ENCODE measurements at regions not wholly inside any gene's neighbourhood (a gene's known extent, or its start where the extent isn't known, plus 50 kb on each side); places are given as distances from the start of the nearest gene placed in this dataset.
A peak's percentile ranks its signal among the peaks of the same experiment; 100 is the strongest.
"Not testable (repeated sequence)": the region's sequence is repeated elsewhere in the genome, so short reads cannot be mapped to it uniquely, and the experiment has no call there.

GRCh38 chr6:14521141-14521540, 403.6 kb downstream of the CD83 start:
- H4K91ac ChIP-seq (ENCODE audit: low read length): peak overlapping the region; percentile 11
- no peak overlapping the region for H2BK12ac ChIP-seq (ENCODE audit: low read length in 2 of 2)
- no peak overlapping the region for H3K9ac ChIP-seq (ENCODE audit: low read length)
- no peak overlapping the region for H3K23ac ChIP-seq (ENCODE audit: low read length in 2 of 2)
- H2BK5ac ChIP-seq (ENCODE audit: low read depth, low read length, poor library complexity, severe bottlenecking): no peak overlapping the region
- no peaks in the 10 kb centered on the region for H3K79me1 ChIP-seq (replicated peaks; ENCODE audit: low read length, poor library complexity, severe bottlenecking)
- no peak overlapping the region for H2BK15ac ChIP-seq (ENCODE audit: low read depth, poor library complexity, severe bottlenecking)
- H3K18ac ChIP-seq (ENCODE audit: low read depth in 1 of 2, low read length in 2 of 2): no peak overlapping the region
- no peak overlapping the region for H4K8ac ChIP-seq (ENCODE audit: low read length)
- H3K4ac ChIP-seq (ENCODE audit: low read depth in 1 of 2, low read length in 2 of 2): no peak overlapping the region
- 91% methylated on average over 5 of the region's 5 CpGs for WGBS
- H3K4me3 ChIP-seq (ENCODE audit: insufficient read depth in 1 of 2, low read depth in 1 of 2, low read length in 2 of 2): no peak overlapping the region
- no peak overlapping the region for H3K14ac ChIP-seq (ENCODE audit: low read length in 2 of 2)
- no peak overlapping the region for H3K4me2 ChIP-seq (ENCODE audit: low read length, poor library complexity, severe bottlenecking)
- H3K4me1 ChIP-seq (ENCODE audit: control insufficient read depth, insufficient read depth, low read depth, low read length): no peaks in the 10 kb centered on the region
- no peaks in the 10 kb centered on the region for H3K9me3 ChIP-seq (ENCODE audit: control insufficient read depth, low read length)
- no peak overlapping the region for H2AFZ ChIP-seq (ENCODE audit: low read depth, low read length)
- H3K27me3 ChIP-seq (ENCODE audit: control insufficient read depth in 1 of 2, insufficient read depth in 1 of 2, low read length in 2 of 2): no peaks in the 10 kb centered on the region
- H2BK120ac ChIP-seq (ENCODE audit: low read depth, low read length): no peak overlapping the region
- no peaks in the 10 kb centered on the region for H3K36me3 ChIP-seq (ENCODE audit: control insufficient read depth in 1 of 2, insufficient read depth in 2 of 2, low read depth in 1 of 2, low read length in 2 of 2)
- no peak overlapping the region for H3K27ac ChIP-seq (ENCODE audit: low read length, poor library complexity, severe bottlenecking)
- no peak for DNase-seq
- no peak overlapping the region for H2AK5ac ChIP-seq (ENCODE audit: low read length, severe bottlenecking)

DNA sequence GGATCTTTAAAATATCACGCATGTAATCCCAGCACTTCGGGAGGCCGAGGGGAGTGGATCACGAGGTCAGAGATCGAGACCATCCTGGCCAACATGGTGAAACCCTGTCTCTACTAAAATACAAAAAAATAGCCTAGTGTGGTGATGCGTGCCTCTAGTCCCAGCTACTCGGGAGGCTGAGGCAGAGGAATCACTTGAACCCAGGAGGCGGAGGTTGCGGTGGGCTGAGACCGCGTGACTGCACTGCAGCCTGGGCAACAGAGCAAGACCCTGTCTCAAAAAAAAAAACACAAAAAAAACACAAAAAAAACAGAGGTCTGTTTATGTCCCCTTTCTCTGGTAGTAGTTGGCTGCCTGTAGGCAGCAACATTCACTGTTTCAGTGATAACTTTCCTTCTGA, 404.3 kb downstream of the CD83 start:
- H4K91ac ChIP-seq (ENCODE audit: low read length); H3K27ac ChIP-seq (ENCODE audit: low read length, poor library complexity, severe bottlenecking); H3K4me2 ChIP-seq (ENCODE audit: low read length, poor library complexity, severe bottlenecking); H2BK5ac ChIP-seq (ENCODE audit: low read depth, low read length, poor library complexity, severe bottlenecking); H3K4me1 ChIP-seq (ENCODE audit: control insufficient read depth, insufficient read depth, low read depth, low read length); H3K14ac ChIP-seq (ENCODE audit: low read length in 2 of 2); H3K4ac ChIP-seq (ENCODE audit: low read depth in 1 of 2, low read length in 2 of 2); H2BK120ac ChIP-seq (ENCODE audit: low read depth, low read length); H4K8ac ChIP-seq (ENCODE audit: low read length); H2BK15ac ChIP-seq (ENCODE audit: low read depth, poor library complexity, severe bottlenecking); H3K9ac ChIP-seq (ENCODE audit: low read length); H3K79me1 ChIP-seq (replicated peaks; ENCODE audit: low read length, poor library complexity, severe bottlenecking); H3K27me3 ChIP-seq (ENCODE audit: control insufficient read depth in 1 of 2, insufficient read depth in 1 of 2, low read length in 2 of 2); H3K18ac ChIP-seq (ENCODE audit: low read depth in 1 of 2, low read length in 2 of 2); H2AFZ ChIP-seq (ENCODE audit: low read depth, low read length); H2BK12ac ChIP-seq (ENCODE audit: low read length in 2 of 2); H2AK5ac ChIP-seq (ENCODE audit: low read length, severe bottlenecking); H3K9me3 ChIP-seq (ENCODE audit: control insufficient read depth, low read length); DNase-seq; H3K23ac ChIP-seq (ENCODE audit: low read length in 2 of 2); H3K36me3 ChIP-seq (ENCODE audit: control insufficient read depth in 1 of 2, insufficient read depth in 2 of 2, low read depth in 1 of 2, low read length in 2 of 2); H3K4me3 ChIP-seq (ENCODE audit: insufficient read depth in 1 of 2, low read depth in 1 of 2, low read length in 2 of 2): not testable (repeated sequence)
- WGBS: 98% methylated on average over 11 of the region's 11 CpGs

DNA sequence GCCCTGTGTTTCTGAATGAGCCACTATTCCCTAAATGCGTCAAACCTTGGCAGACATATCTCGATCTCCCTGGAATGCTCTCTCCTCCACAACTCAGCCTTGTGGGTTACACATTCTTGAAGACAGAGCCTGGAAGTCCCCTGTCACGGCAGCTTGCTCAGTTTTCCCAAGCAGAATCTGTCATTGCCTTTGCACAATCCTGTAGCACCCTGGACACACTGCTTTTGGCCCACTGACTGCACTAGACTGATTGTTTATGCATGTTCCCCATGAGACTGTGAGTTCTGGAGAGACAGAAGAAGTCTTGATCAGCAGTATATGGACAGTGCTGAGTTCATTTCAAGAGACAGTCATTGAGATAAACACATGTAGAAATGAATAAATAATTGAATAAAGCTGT, 406.7 kb downstream of the CD83 start:
- no peak overlapping the region for H2BK15ac ChIP-seq (ENCODE audit: low read depth, poor library complexity, severe bottlenecking)
- H3K4me2 ChIP-seq (ENCODE audit: low read length, poor library complexity, severe bottlenecking): no peak overlapping the region
- no peaks in the 10 kb centered on the region for H3K27me3 ChIP-seq (ENCODE audit: control insufficient read depth in 1 of 2, insufficient read depth in 1 of 2, low read length in 2 of 2)
- peak overlapping the region; percentile 7 for H3K9ac ChIP-seq (ENCODE audit: low read length)
- H2AK5ac ChIP-seq (ENCODE audit: low read length, severe bottlenecking): no peak overlapping the region
- H3K18ac ChIP-seq (ENCODE audit: low read depth in 1 of 2, low read length in 2 of 2): no peak overlapping the region
- H3K4me3 ChIP-seq (ENCODE audit: insufficient read depth in 1 of 2, low read depth in 1 of 2, low read length in 2 of 2): no peak overlapping the region
- 68% methylated on average over 3 of the region's 3 CpGs for WGBS
- no peak overlapping the region for H2AFZ ChIP-seq (ENCODE audit: low read depth, low read length)
- H4K91ac ChIP-seq (ENCODE audit: low read length): no peak overlapping the region
- H3K4me1 ChIP-seq (ENCODE audit: control insufficient read depth, insufficient read depth, low read depth, low read length): no peaks in the 10 kb centered on the region
- no peak overlapping the region for H4K8ac ChIP-seq (ENCODE audit: low read length)
- H2BK5ac ChIP-seq (ENCODE audit: low read depth, low read length, poor library complexity, severe bottlenecking): no peak overlapping the region
- no peaks in the 10 kb centered on the region for H3K36me3 ChIP-seq (ENCODE audit: control insufficient read depth in 1 of 2, insufficient read depth in 2 of 2, low read depth in 1 of 2, low read length in 2 of 2)
- H2BK120ac ChIP-seq (ENCODE audit: low read depth, low read length): no peak overlapping the region
- H3K27ac ChIP-seq (ENCODE audit: low read length, poor library complexity, severe bottlenecking): no peak overlapping the region
- peaks cover 9% of the 10 kb centered on the region for H3K9me3 ChIP-seq (ENCODE audit: control insufficient read depth, low read length)
- H3K14ac ChIP-seq (ENCODE audit: low read length in 2 of 2): no peak overlapping the region
- no peak overlapping the region for H3K23ac ChIP-seq (ENCODE audit: low read length in 2 of 2)
- no peak overlapping the region for H2BK12ac ChIP-seq (ENCODE audit: low read length in 2 of 2)
- no peaks in the 10 kb centered on the region for H3K79me1 ChIP-seq (replicated peaks; ENCODE audit: low read length, poor library complexity, severe bottlenecking)
- H3K4ac ChIP-seq (ENCODE audit: low read depth in 1 of 2, low read length in 2 of 2): no peak overlapping the region
- peak; percentile 83 for DNase-seq

DNA sequence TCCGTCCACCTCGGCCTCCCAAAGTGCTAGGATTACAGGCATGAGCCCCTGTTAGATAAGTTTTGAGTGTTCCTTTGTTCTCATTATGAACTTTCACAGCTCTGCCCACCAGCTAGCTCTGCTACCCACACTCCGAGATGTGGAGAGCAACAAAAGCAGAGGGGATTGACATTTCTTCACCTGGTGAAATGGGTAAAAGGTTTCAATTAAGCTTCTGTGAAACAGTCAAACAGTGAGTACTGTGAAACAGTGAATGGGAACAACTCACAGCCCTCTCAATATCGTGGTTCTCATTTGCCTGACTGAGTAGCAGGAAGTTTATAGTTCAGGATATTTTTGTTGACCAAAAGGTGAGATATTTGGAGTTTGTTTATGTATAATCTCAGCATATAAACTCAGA, 412.8 kb downstream of the CD83 start:
- H2AK5ac ChIP-seq (ENCODE audit: low read length, severe bottlenecking): no peak overlapping the region
- no peaks in the 10 kb centered on the region for H3K36me3 ChIP-seq (ENCODE audit: control insufficient read depth in 1 of 2, insufficient read depth in 2 of 2, low read depth in 1 of 2, low read length in 2 of 2)
- H3K18ac ChIP-seq (ENCODE audit: low read depth in 1 of 2, low read length in 2 of 2): no peak overlapping the region
- no peak for DNase-seq
- no peaks in the 10 kb centered on the region for H3K79me1 ChIP-seq (replicated peaks; ENCODE audit: low read length, poor library complexity, severe bottlenecking)
- H3K9me3 ChIP-seq (ENCODE audit: control insufficient read depth, low read length): peaks cover 9% of the 10 kb centered on the region
- no peak overlapping the region for H4K91ac ChIP-seq (ENCODE audit: low read length)
- no peak overlapping the region for H2BK120ac ChIP-seq (ENCODE audit: low read depth, low read length)
- H3K4me1 ChIP-seq (ENCODE audit: control insufficient read depth, insufficient read depth, low read depth, low read length): no peaks in the 10 kb centered on the region
- 89% methylated on average over 4 of the region's 4 CpGs for whole genome bisulfite sequencing
- no peak overlapping the region for H3K4ac ChIP-seq (ENCODE audit: low read depth in 1 of 2, low read length in 2 of 2)
- H2BK15ac ChIP-seq (ENCODE audit: low read depth, poor library complexity, severe bottlenecking): no peak overlapping the region
- H3K14ac ChIP-seq (ENCODE audit: low read length in 2 of 2): no peak overlapping the region
- no peak overlapping the region for H3K4me2 ChIP-seq (ENCODE audit: low read length, poor library complexity, severe bottlenecking)
- H3K27me3 ChIP-seq (ENCODE audit: control insufficient read depth in 1 of 2, insufficient read depth in 1 of 2, low read length in 2 of 2): no peaks in the 10 kb centered on the region
- H2BK12ac ChIP-seq (ENCODE audit: low read length in 2 of 2): no peak overlapping the region
- no peak overlapping the region for H3K27ac ChIP-seq (ENCODE audit: low read length, poor library complexity, severe bottlenecking)
- no peak overlapping the region for H2AFZ ChIP-seq (ENCODE audit: low read depth, low read length)
- no peak overlapping the region for H2BK5ac ChIP-seq (ENCODE audit: low read depth, low read length, poor library complexity, severe bottlenecking)
- H3K4me3 ChIP-seq (ENCODE audit: insufficient read depth in 1 of 2, low read depth in 1 of 2, low read length in 2 of 2): no peak overlapping the region
- H3K9ac ChIP-seq (ENCODE audit: low read length): no peak overlapping the region
- no peak overlapping the region for H3K23ac ChIP-seq (ENCODE audit: low read length in 2 of 2)
- no peak overlapping the region for H4K8ac ChIP-seq (ENCODE audit: low read length)

All from mesenchymal stem cell (in vitro differentiated cells and primary cell).